Natural killer cell treated with Interleukin-12 subunit alpha and Interleukin-12 subunit beta and Interleukin-15 and Interleukin-18, amount 100 ng/mL, for 72 hours (primary cell): ENCODE measurements at regions not wholly inside any gene's neighbourhood (a gene's known extent, or its start where the extent isn't known, plus 50 kb on each side); places are given as distances from the start of the nearest gene placed in this dataset.
"Not testable (repeated sequence)": the region's sequence is repeated elsewhere in the genome, so short reads cannot be mapped to it uniquely, and the experiment has no call there.

Experiments used
- ATAC-seq, 2 donors: fragments of 150-1000 bp; cut with Tn5 transposase in 1 of 2; sonication (Bioruptor Pico), chemical (Tn5 transposase) in 1 of 2; 2 replicates each; pipeline ENCODE4 v1.10.0; 2021
- DNase-seq: peaks from one replicate; pipeline ENCODE4 v3.0.0; 2022; ENCODE audit warnings: low spot score
- H3K27ac Mint-ChIP-seq, 2 donors: 1 replicate in 1 of 2; 2 replicates in 1 of 2; pipeline ENCODE4 v1.8.0; 2022; ENCODE audit warnings: mixed read lengths in 2 of 2, mild to moderate bottlenecking in 1 of 2, moderate library complexity in 1 of 2
- H3K27me3 Mint-ChIP-seq, 2 donors: 1 replicate in 1 of 2; 2 replicates in 1 of 2; pipeline ENCODE4 v1.8.0; 2022; ENCODE audit warnings: mixed read lengths in 2 of 2
- H3K36me3 Mint-ChIP-seq: one replicate; pipeline ENCODE4 v1.8.0; 2022; ENCODE audit warnings: mixed read lengths
- H3K4me1 Mint-ChIP-seq, 2 donors: 1 replicate in 1 of 2; 2 replicates in 1 of 2; pipeline ENCODE4 v1.8.0; 2022; ENCODE audit warnings: low read depth in 2 of 2, mixed read lengths in 2 of 2, mild to moderate bottlenecking in 1 of 2
- H3K4me3 Mint-ChIP-seq: one replicate; pipeline ENCODE4 v1.8.0; 2022; ENCODE audit warnings: mixed read lengths
- H3K9me3 Mint-ChIP-seq: 2 replicates; pipeline ENCODE4 v1.8.0; 2022; ENCODE audit warnings: mixed read lengths

DNA sequence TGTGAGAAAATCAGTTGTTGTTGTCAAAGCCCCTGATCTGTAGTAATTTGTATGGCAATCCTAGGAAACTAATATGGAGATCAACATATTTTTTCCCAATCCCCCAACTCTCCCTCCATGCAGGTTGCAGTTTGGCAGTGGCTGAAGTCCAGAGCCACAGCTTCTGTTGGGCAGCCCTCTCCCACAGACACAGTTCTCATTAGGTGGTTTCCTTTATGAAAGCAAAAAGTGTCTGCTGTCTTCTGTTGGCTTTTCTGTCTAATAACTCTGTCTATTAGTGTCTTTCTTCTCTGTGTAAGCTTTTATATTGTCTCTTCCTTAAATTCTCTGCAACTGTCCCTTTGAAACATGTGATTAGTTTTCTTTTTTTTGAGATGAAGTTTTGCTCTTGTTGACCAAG lies 914.3 kb upstream of the NCAM2 start:
- DNase-seq (no peak), ATAC-seq (no peak)

GRCh38 chr21:20086508-20086907 lies 911.7 kb upstream of the NCAM2 start:
- H3K9me3 Mint-ChIP-seq = peaks cover 10% of the 10 kb centered on the region
- no peak overlapping the region for H3K4me3 Mint-ChIP-seq
- H3K36me3 Mint-ChIP-seq = no peaks in the 10 kb centered on the region
- H3K27ac Mint-ChIP-seq = no peak overlapping the region
- DNase-seq (no peak), ATAC-seq (no peak)
- no peaks in the 10 kb centered on the region for H3K4me1 Mint-ChIP-seq
- no peaks in the 10 kb centered on the region for H3K27me3 Mint-ChIP-seq

More for the DNA sequence above, 914.3 kb upstream of the NCAM2 start:
- no peaks in the 10 kb centered on the region for H3K36me3 Mint-ChIP-seq
- no peak overlapping the region for H3K4me3 Mint-ChIP-seq
- H3K27me3 Mint-ChIP-seq = no peaks in the 10 kb centered on the region
- peaks cover 6% of the 10 kb centered on the region for H3K9me3 Mint-ChIP-seq
- no peak overlapping the region for H3K27ac Mint-ChIP-seq
- H3K4me1 Mint-ChIP-seq = no peaks in the 10 kb centered on the region

GRCh38 chr21:20106368-20106767 lies 891.8 kb upstream of the NCAM2 start:
- Mint-ChIP-seq H3K36me3 (no peaks in the 10 kb centered on the region), H3K27ac (no peak overlapping the region), H3K9me3 (peaks cover 20% of the 10 kb centered on the region), H3K4me1 (peaks cover 0 to 3% of the 10 kb centered on the region in 2 donors), H3K4me3 (no peak overlapping the region), H3K27me3 (no peaks in the 10 kb centered on the region)
- ATAC-seq = no peak
- no peak for DNase-seq

DNA sequence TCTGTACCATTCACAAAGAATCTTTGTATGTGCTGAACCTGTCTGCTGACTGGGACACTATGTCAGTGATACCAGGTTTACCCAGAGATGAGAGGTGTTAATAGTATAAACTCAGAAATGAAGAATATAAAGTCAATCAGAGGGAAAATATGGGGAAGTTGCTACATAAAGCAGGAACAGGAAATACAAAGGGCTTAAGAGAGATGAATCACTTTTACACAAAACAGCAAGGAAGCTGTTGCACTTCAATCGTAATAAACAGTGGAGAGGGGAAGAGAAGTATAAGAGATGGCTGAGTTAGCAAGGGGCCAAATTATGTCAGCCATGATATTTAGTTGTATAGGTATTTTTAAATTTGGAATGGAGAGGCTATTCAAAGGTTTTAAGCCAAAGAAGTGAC lies 890.2 kb upstream of the NCAM2 start:
- no peak overlapping the region for H3K4me3 Mint-ChIP-seq
- H3K27me3 Mint-ChIP-seq = no peaks in the 10 kb centered on the region
- no peak overlapping the region for H3K27ac Mint-ChIP-seq
- H3K36me3 Mint-ChIP-seq = no peaks in the 10 kb centered on the region
- peaks cover 15% of the 10 kb centered on the region for H3K9me3 Mint-ChIP-seq
- no peak for ATAC-seq
- H3K4me1 Mint-ChIP-seq = peaks cover 0 to 3% of the 10 kb centered on the region in 2 donors
- no peak for DNase-seq

DNA sequence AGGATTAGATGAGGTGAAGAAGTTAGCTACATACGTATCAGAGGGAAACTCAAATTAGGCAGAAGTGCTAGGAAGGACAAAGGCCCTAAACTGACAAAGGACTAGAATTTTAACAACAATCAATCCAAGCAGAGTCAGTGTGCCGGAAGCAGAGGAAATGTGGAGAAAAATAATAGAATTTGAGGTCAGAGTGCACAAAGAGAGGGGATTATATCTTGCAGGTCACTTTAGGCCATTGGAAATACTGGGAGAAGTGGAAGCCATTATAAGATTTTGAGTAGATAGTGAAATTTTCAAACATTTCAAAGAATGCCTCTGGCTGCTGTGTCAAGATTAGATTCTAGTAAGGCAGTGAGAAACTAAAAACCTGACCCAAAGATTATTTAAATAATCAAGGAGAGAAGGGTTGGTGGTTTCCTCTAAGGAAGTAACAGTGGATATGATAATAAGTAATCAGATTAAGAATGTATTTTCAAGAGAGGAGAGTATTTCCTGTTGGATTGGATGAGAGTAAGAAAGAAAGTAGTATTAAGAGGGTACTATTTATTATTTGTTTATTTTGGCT lies 889.2 kb upstream of the NCAM2 start:
- no peak for ATAC-seq

GRCh38 chr21:20110368-20110767 lies 887.8 kb upstream of the NCAM2 start:
- no peak for ATAC-seq
- H3K36me3 Mint-ChIP-seq = peaks cover 11% of the 10 kb centered on the region
- peaks cover 15% of the 10 kb centered on the region for H3K9me3 Mint-ChIP-seq
- no peak for DNase-seq
- no peak overlapping the region for H3K27ac Mint-ChIP-seq
- H3K4me3 Mint-ChIP-seq = no peak overlapping the region
- no peaks in the 10 kb centered on the region for H3K27me3 Mint-ChIP-seq
- H3K4me1 Mint-ChIP-seq = peaks cover 0 to 3% of the 10 kb centered on the region in 2 donors

More for the DNA sequence above, 889.2 kb upstream of the NCAM2 start:
- Mint-ChIP-seq H3K4me1 (peaks cover 0 to 3% of the 10 kb centered on the region in 2 donors), H3K36me3 (peaks cover 1% of the 10 kb centered on the region), H3K27ac (no peak overlapping the region), H3K4me3 (no peak overlapping the region), H3K9me3 (peaks cover 11% of the 10 kb centered on the region), H3K27me3 (no peaks in the 10 kb centered on the region)
- DNase-seq = no peak

GRCh38 chr21:20151741-20152140 lies 846.5 kb upstream of the NCAM2 start:
- no peak overlapping the region for H3K27ac Mint-ChIP-seq
- peaks cover 13% of the 10 kb centered on the region for H3K9me3 Mint-ChIP-seq
- ATAC-seq (no peak), DNase-seq (no peak)
- no peaks in the 10 kb centered on the region for H3K27me3 Mint-ChIP-seq
- H3K4me3 Mint-ChIP-seq = no peak overlapping the region
- H3K36me3 Mint-ChIP-seq = peaks cover 18% of the 10 kb centered on the region
- no peaks in the 10 kb centered on the region for H3K4me1 Mint-ChIP-seq

GRCh38 chr21:20163167-20163566 lies 835.0 kb upstream of the NCAM2 start:
- no peak overlapping the region for H3K4me3 Mint-ChIP-seq
- no peak for DNase-seq
- H3K9me3 Mint-ChIP-seq = peaks cover 10% of the 10 kb centered on the region
- H3K36me3 Mint-ChIP-seq = peaks cover 9% of the 10 kb centered on the region
- no peak for ATAC-seq
- H3K27ac Mint-ChIP-seq = no peak overlapping the region
- no peaks in the 10 kb centered on the region for H3K27me3 Mint-ChIP-seq
- H3K4me1 Mint-ChIP-seq = no peaks in the 10 kb centered on the region

GRCh38 chr21:20167059-20167458 lies 831.1 kb upstream of the NCAM2 start:
- H3K36me3 Mint-ChIP-seq = peaks cover 2% of the 10 kb centered on the region
- no peak overlapping the region for H3K4me3 Mint-ChIP-seq
- H3K27ac Mint-ChIP-seq = no peak overlapping the region
- DNase-seq (no peak), ATAC-seq (no peak)
- H3K4me1 Mint-ChIP-seq = no peaks in the 10 kb centered on the region
- no peaks in the 10 kb centered on the region for H3K27me3 Mint-ChIP-seq
- peaks cover 12% of the 10 kb centered on the region for H3K9me3 Mint-ChIP-seq

GRCh38 chr21:20169812-20170576 lies 828.2 kb upstream of the NCAM2 start:
- H3K4me1 Mint-ChIP-seq = no peaks in the 10 kb centered on the region
- peaks cover 13% of the 10 kb centered on the region for H3K36me3 Mint-ChIP-seq
- H3K27me3 Mint-ChIP-seq = no peaks in the 10 kb centered on the region

GRCh38 chr21:20186186-20186585 lies 812.0 kb upstream of the NCAM2 start:
- no peak for DNase-seq
- H3K36me3 Mint-ChIP-seq = peaks cover 4% of the 10 kb centered on the region
- H3K27me3 Mint-ChIP-seq = no peaks in the 10 kb centered on the region
- H3K9me3 Mint-ChIP-seq = peaks cover 14% of the 10 kb centered on the region
- H3K4me1 Mint-ChIP-seq = no peaks in the 10 kb centered on the region
- ATAC-seq = no peak
- H3K4me3 Mint-ChIP-seq = no peak overlapping the region
- H3K27ac Mint-ChIP-seq = no peak overlapping the region

More at GRCh38 chr21:20169812-20170576, 828.2 kb upstream of the NCAM2 start:
- Mint-ChIP-seq H3K27ac (no peak overlapping the region), H3K9me3 (peaks cover 25% of the 10 kb centered on the region), H3K4me3 (no peak overlapping the region)
- ATAC-seq (no peak), DNase-seq (no peak)

- DNase-seq = no peak
- no peak overlapping the region for H3K4me3 Mint-ChIP-seq
- H3K36me3 Mint-ChIP-seq = peaks cover 4% of the 10 kb centered on the region
- H3K27ac Mint-ChIP-seq = no peak overlapping the region
- peaks cover 17% of the 10 kb centered on the region for H3K9me3 Mint-ChIP-seq
- H3K27me3 Mint-ChIP-seq = no peaks in the 10 kb centered on the region
- no peaks in the 10 kb centered on the region for H3K4me1 Mint-ChIP-seq
- no peak for ATAC-seq
Measured at GRCh38 chr21:20187028-20187427, 811.2 kb upstream of the NCAM2 start.

GRCh38 chr21:20201323-20201722 lies 796.9 kb upstream of the NCAM2 start:
- H3K27me3 Mint-ChIP-seq, H3K27ac Mint-ChIP-seq, H3K9me3 Mint-ChIP-seq, H3K4me3 Mint-ChIP-seq, ATAC-seq, H3K4me1 Mint-ChIP-seq, H3K36me3 Mint-ChIP-seq, DNase-seq: not testable (repeated sequence)

- H3K27me3 Mint-ChIP-seq = no peaks in the 10 kb centered on the region
- ATAC-seq = no peak
- DNase-seq = no peak
- H3K36me3 Mint-ChIP-seq = peaks cover 4% of the 10 kb centered on the region
- no peaks in the 10 kb centered on the region for H3K4me1 Mint-ChIP-seq
- H3K27ac Mint-ChIP-seq = no peak overlapping the region
- H3K4me3 Mint-ChIP-seq = no peak overlapping the region
- peaks cover 11% of the 10 kb centered on the region for H3K9me3 Mint-ChIP-seq
Measured at GRCh38 chr21:20207335-20207734, 790.9 kb upstream of the NCAM2 start.
